GM23338 (cell line): ENCODE measurements at regions not wholly inside any gene's neighbourhood (a gene's known extent, or its start where the extent isn't known, plus 50 kb on each side); places are given as distances from the start of the nearest gene placed in this dataset.

Source experiments
- EZH2 ChIP-seq: fragments of 200-600 bp; sonication (generic); IDR thresholded peaks from one replicate; pipeline ENCODE4 v1.8.0; 2017; ENCODE audit warnings: antibody characterized with exemption, mild to moderate bottlenecking, low read depth; ENCODE audit not compliant: unreplicated experiment
- JUNB ChIP-seq: IDR thresholded peaks from one replicate; pipeline ENCODE4 v1.6.1; 2016; ENCODE audit warnings: antibody characterized with exemption; ENCODE audit not compliant: unreplicated experiment
- TF ChIP-seq, protein P1 (sequence below), 2 experiments: fragments of 200-600 bp in 1 of 2; sonication (generic) in 1 of 2; conservative IDR thresholded peaks; 2 replicates each; pipeline versions ENCODE4 v1.5.1 to v1.6.1; 2016 to 2017; ENCODE audit warnings: antibody characterized with exemption in 2 of 2, low read depth in 2 of 2, mild to moderate bottlenecking in 2 of 2, moderate library complexity in 1 of 2

DNA sequence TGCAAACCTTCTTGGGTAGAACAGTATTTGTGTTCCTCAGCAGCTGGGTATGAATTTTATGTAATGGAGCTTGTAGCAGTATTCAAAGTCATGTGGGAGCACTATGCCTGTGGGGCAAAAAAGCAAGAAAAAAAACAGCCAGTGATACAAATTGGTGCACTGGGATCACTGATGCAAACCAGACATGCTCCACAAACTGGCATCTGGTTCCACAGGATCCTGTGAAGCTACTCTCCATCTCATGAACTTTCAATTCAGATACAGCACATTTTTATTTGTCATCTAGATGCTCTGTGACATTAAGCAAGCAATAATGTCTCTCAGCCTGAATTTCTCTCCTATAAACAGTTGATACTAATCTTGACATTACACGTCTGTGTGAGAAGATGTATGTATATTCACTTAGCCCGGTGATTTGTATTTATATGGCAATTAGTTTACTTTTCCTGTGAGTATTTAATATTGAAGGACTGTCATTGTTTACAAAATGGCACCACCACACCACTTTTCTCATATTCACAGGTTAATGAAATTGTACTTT, 208.5 kb upstream of the GRIA4 start:
- TF ChIP-seq, protein P1, sequence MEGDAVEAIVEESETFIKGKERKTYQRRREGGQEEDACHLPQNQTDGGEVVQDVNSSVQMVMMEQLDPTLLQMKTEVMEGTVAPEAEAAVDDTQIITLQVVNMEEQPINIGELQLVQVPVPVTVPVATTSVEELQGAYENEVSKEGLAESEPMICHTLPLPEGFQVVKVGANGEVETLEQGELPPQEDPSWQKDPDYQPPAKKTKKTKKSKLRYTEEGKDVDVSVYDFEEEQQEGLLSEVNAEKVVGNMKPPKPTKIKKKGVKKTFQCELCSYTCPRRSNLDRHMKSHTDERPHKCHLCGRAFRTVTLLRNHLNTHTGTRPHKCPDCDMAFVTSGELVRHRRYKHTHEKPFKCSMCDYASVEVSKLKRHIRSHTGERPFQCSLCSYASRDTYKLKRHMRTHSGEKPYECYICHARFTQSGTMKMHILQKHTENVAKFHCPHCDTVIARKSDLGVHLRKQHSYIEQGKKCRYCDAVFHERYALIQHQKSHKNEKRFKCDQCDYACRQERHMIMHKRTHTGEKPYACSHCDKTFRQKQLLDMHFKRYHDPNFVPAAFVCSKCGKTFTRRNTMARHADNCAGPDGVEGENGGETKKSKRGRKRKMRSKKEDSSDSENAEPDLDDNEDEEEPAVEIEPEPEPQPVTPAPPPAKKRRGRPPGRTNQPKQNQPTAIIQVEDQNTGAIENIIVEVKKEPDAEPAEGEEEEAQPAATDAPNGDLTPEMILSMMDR (conservative IDR thresholded peaks at IDR 0.05; ENCODE audit: low read depth in 2 of 2) = no peak
- no peak for TF ChIP-seq JUNB
- TF ChIP-seq EZH2 = no peak
